HL-60 (cell line): ENCODE measurements at regions not wholly inside any gene's neighbourhood (a gene's known extent, or its start where the extent isn't known, plus 50 kb on each side); places are given as distances from the start of the nearest gene placed in this dataset.

ENCODE experiments used
- GABPA ChIP-seq: IDR thresholded peaks from 2 replicates; pipeline ENCODE4 v1.6.1; 2012; ENCODE audit warnings: low read depth
- POLR2AphosphoS5 ChIP-seq: IDR thresholded peaks from 2 replicates; pipeline ENCODE4 v1.6.1; 2012; ENCODE audit warnings: low read depth
- SPI1 ChIP-seq: IDR thresholded peaks from 2 replicates; pipeline ENCODE4 v1.6.1; 2012; ENCODE audit warnings: low read depth, mild to moderate bottlenecking, borderline replicate concordance
- TF ChIP-seq, protein P1 (sequence below): IDR thresholded peaks from one replicate; pipeline ENCODE4 v1.5.1; 2011; ENCODE audit warnings: low read length, control low read depth, inconsistent platforms; ENCODE audit not compliant: insufficient read depth
- TF ChIP-seq, protein P2 (sequence below): IDR thresholded peaks from 2 replicates; pipeline ENCODE4 v1.6.1; 2012; ENCODE audit warnings: low read depth; ENCODE audit not compliant: insufficient replicate concordance

DNA sequence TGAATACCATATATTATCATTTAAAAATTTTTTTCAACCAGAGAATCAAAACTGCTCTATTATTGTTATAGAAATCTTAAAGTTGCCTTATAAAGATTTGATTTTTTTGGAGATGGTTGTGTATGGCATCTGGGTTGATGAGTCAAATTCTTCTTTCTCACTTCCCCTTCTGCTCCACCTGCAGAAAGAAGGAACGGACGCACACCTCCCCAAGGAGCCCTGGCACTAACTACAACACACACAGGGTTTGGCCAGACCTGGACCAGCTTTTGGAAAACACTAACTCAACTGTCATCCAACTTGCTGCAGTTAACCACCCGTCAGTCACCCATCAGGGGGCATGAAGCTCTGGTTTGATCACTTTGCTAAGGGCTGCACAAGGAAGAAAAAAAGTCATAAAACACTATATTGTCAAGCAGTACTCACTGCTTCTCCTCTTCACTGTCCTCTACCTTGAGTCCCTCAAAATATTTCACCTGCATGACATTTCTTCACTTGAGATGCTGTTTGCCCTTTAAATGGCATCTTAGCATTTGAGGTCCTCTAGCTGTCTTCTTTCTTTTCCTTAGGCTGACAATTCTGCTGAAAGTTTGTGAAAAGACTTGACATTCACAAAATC, 266.7 kb upstream of the PHF14 start:
- TF ChIP-seq, protein P1, sequence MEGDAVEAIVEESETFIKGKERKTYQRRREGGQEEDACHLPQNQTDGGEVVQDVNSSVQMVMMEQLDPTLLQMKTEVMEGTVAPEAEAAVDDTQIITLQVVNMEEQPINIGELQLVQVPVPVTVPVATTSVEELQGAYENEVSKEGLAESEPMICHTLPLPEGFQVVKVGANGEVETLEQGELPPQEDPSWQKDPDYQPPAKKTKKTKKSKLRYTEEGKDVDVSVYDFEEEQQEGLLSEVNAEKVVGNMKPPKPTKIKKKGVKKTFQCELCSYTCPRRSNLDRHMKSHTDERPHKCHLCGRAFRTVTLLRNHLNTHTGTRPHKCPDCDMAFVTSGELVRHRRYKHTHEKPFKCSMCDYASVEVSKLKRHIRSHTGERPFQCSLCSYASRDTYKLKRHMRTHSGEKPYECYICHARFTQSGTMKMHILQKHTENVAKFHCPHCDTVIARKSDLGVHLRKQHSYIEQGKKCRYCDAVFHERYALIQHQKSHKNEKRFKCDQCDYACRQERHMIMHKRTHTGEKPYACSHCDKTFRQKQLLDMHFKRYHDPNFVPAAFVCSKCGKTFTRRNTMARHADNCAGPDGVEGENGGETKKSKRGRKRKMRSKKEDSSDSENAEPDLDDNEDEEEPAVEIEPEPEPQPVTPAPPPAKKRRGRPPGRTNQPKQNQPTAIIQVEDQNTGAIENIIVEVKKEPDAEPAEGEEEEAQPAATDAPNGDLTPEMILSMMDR: no peak
- TF ChIP-seq SPI1 (peak; percentile 31; the same call in 1 of the 2 replicates), POLR2AphosphoS5 (no peak), GABPA (no peak)
- TF ChIP-seq, protein P2, sequence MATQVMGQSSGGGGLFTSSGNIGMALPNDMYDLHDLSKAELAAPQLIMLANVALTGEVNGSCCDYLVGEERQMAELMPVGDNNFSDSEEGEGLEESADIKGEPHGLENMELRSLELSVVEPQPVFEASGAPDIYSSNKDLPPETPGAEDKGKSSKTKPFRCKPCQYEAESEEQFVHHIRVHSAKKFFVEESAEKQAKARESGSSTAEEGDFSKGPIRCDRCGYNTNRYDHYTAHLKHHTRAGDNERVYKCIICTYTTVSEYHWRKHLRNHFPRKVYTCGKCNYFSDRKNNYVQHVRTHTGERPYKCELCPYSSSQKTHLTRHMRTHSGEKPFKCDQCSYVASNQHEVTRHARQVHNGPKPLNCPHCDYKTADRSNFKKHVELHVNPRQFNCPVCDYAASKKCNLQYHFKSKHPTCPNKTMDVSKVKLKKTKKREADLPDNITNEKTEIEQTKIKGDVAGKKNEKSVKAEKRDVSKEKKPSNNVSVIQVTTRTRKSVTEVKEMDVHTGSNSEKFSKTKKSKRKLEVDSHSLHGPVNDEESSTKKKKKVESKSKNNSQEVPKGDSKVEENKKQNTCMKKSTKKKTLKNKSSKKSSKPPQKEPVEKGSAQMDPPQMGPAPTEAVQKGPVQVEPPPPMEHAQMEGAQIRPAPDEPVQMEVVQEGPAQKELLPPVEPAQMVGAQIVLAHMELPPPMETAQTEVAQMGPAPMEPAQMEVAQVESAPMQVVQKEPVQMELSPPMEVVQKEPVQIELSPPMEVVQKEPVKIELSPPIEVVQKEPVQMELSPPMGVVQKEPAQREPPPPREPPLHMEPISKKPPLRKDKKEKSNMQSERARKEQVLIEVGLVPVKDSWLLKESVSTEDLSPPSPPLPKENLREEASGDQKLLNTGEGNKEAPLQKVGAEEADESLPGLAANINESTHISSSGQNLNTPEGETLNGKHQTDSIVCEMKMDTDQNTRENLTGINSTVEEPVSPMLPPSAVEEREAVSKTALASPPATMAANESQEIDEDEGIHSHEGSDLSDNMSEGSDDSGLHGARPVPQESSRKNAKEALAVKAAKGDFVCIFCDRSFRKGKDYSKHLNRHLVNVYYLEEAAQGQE: no peak
